HG02981 (cell line): ENCODE measurements at regions not wholly inside any gene's neighbourhood (a gene's known extent, or its start where the extent isn't known, plus 50 kb on each side); places are given as distances from the start of the nearest gene placed in this dataset.

Experiments
- ATAC-seq: cut with Tn5 transposase; IDR thresholded peaks from one replicate; pipeline ENCODE4 v1.9.1; 2021; ENCODE audit warnings: mild to moderate bottlenecking, moderate library complexity; ENCODE audit not compliant: unreplicated experiment

GRCh38 chr5:58259685-58260152 lies 200.2 kb downstream of the PLK2 start:
- ATAC-seq, result no peak

GRCh38 chr5:58258984-58259684 lies 200.8 kb downstream of the PLK2 start:
- ATAC-seq, result no peak

- no peak for ATAC-seq
These were observed 203.9 kb downstream of the PLK2 start for GRCh38 chr5:58255970-58256369.

- no peak for ATAC-seq
These were observed 204.5 kb downstream of the PLK2 start for GRCh38 chr5:58255386-58255785.

- no peak for ATAC-seq
These were observed 211.7 kb downstream of the PLK2 start for GRCh38 chr5:58248221-58248620.

- ATAC-seq, result no peak
These were observed 213.4 kb downstream of the PLK2 start for GRCh38 chr5:58246461-58246944.

- ATAC-seq, result no peak
These were observed 214.4 kb downstream of the PLK2 start for GRCh38 chr5:58245476-58245840.

GRCh38 chr5:58244819-58245475 lies 214.9 kb downstream of the PLK2 start:
- ATAC-seq, result no peak

GRCh38 chr5:58241389-58241788 lies 218.5 kb downstream of the PLK2 start:
- no peak for ATAC-seq

- no peak for ATAC-seq
These were observed 219.6 kb downstream of the PLK2 start for GRCh38 chr5:58240322-58240721.

- no peak for ATAC-seq
These were observed 220.2 kb downstream of the PLK2 start for GRCh38 chr5:58239731-58240130.

GRCh38 chr5:58239045-58239444 lies 220.8 kb downstream of the PLK2 start:
- no peak for ATAC-seq

GRCh38 chr5:58236498-58236897 lies 223.4 kb downstream of the PLK2 start:
- no peak for ATAC-seq

- no peak for ATAC-seq
These were observed 224.6 kb downstream of the PLK2 start for GRCh38 chr5:58235299-58235698.

- ATAC-seq, result no peak
These were observed 227.8 kb downstream of the PLK2 start for GRCh38 chr5:58232130-58232529.

- no peak for ATAC-seq
These were observed 228.8 kb downstream of the PLK2 start for GRCh38 chr5:58231041-58231440.

- ATAC-seq, result no peak
These were observed 231.0 kb downstream of the PLK2 start for GRCh38 chr5:58228896-58229295.

- no peak for ATAC-seq
These were observed 232.0 kb downstream of the PLK2 start for GRCh38 chr5:58227858-58228257.

- ATAC-seq, result no peak
These were observed 235.2 kb downstream of the PLK2 start for GRCh38 chr5:58224661-58225060.

- ATAC-seq, result no peak
These were observed 235.7 kb downstream of the PLK2 start for GRCh38 chr5:58224221-58224620.

GRCh38 chr5:58215364-58215763 lies 244.5 kb downstream of the PLK2 start:
- ATAC-seq, result no peak

- ATAC-seq, result no peak
These were observed 248.4 kb downstream of the PLK2 start for GRCh38 chr5:58211441-58211840.
